HG03095 (cell line): ENCODE measurements at regions not wholly inside any gene's neighbourhood (a gene's known extent, or its start where the extent isn't known, plus 50 kb on each side); places are given as distances from the start of the nearest gene placed in this dataset.

ENCODE experiments used
- ATAC-seq: cut with Tn5 transposase; IDR thresholded peaks from one replicate; pipeline ENCODE4 v1.9.1; 2021; ENCODE audit warnings: moderate library complexity; ENCODE audit not compliant: unreplicated experiment

DNA sequence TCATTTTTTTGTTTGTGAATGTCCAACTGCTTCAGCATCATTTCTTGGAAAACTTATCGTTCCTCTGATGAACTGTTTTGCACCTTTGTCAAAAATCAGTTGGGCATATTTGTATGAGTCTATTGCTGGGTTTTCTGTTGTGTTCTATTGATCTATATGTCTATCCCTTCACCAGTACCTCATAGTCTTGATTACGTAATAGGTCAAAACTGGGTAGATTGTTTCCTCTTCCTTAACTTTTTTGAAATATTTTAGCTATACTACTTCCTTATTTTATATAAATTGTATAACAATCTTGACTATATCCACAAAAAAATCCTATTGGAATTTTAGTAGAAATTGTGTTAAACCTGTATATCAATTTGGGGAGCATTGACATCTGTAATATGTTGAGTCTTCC lies 104.1 kb upstream of the PALS2 start:
- ATAC-seq, result no peak

DNA sequence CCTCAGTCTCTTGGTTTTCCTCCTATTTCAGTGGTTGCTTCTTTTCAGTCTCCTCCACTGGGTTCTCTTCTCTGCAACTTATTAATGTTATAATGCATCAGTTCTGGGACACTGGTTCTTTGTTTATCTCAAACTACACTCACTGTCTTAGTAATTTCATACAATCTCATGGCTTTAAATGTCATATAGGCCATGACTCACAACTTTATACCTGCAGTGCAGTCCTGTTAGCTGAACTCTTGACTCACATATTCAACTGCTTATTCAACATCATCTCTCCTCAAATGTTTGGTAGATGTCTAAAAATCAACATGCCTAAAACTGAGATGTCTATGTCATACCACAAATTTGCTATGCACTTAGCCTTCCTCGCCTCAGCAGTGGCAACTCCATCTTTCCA lies 101.2 kb upstream of the PALS2 start:
- ATAC-seq, result no peak

- ATAC-seq, result no peak
Observed at GRCh38 chr7:24475166-24475961, 97.9 kb upstream of the PALS2 start.

- ATAC-seq, result no peak
Observed at GRCh38 chr7:24476227-24476626, 97.0 kb upstream of the PALS2 start.

- no peak for ATAC-seq
Observed at GRCh38 chr7:24477398-24478136, 95.7 kb upstream of the PALS2 start.

GRCh38 chr7:24478137-24478655 lies 95.1 kb upstream of the PALS2 start:
- ATAC-seq, result no peak

DNA sequence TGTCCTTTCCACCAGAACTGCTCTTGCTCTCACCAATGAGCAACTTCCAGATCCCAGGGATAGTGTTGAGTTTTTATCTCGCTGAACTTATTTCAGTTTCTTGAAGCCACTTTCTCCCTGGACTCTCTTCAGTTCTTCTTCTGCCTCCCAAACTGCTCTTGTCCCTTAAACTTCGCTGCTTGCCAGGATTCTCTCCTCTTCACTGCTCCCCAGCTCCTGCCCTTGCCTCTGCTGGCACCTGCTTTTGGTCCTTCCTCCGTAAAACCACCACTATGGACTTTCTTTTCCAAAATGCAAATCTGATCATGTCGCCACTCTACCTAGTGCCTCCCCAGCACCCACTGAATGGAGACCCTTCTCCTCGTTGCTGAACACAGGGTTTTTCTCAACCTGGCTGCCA lies 92.8 kb upstream of the PALS2 start:
- no peak for ATAC-seq

GRCh38 chr7:24483804-24484203 lies 89.4 kb upstream of the PALS2 start:
- ATAC-seq, result no peak

- ATAC-seq, result no peak
Observed at GRCh38 chr7:24492576-24492975, 80.7 kb upstream of the PALS2 start.

DNA sequence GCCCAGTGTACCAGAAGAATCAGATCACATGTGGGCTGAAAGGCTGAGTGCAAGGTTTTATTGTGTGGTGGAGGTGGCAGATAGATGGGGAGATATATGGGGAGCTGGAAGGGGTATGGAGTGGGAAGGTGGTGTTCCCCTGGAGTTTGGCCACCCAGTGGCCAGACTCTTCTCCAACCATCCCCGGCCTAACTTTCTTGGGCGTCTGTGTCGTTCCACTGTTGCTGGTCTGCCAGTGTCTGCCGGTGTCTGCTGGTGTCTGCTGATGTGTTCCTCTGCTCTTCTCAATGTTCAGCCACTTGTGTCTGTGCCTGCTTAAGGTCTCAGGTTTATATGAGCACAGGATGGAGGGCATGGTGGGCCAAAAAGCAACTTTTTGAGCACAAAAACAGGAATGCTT lies 78.4 kb upstream of the PALS2 start:
- ATAC-seq, result no peak

DNA sequence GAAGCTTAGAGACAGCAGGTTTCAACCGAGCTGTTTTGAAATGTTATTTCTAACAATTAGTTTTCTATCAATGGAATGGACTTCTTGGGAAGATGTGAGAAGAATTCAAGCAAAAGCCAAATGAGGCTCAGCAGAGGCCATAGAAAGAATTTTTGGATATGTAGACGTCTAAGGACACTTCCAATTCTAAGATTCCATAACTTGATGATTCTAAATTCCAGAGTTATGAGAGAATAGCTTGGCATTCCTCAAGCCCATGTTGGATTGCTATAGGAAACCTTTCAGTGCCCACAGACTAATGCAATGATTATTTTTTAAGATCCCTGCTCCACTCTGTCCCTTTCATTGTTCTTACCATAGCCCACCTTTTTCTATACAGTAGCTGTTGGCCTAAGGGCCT lies 77.2 kb upstream of the PALS2 start:
- no peak for ATAC-seq

DNA sequence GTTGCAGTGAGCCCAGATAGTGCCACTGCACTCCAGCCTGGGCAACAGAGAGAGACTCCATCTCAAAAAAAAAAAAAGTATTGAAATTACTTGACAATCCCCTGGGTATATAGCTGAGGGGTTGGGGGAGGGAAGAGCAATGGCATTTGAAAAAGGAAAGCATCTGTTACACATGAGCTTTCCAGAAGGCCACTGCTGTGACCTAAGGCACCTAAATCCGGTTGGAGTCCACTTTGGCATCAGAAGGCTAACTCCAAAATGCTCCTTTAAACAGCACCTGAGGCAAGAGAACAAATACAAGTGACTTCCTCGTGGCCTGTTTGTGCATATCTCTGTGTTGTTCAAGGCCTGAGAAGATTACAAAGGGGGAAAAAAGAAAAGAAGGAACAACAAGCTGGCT lies 74.8 kb upstream of the PALS2 start:
- ATAC-seq, result no peak

DNA sequence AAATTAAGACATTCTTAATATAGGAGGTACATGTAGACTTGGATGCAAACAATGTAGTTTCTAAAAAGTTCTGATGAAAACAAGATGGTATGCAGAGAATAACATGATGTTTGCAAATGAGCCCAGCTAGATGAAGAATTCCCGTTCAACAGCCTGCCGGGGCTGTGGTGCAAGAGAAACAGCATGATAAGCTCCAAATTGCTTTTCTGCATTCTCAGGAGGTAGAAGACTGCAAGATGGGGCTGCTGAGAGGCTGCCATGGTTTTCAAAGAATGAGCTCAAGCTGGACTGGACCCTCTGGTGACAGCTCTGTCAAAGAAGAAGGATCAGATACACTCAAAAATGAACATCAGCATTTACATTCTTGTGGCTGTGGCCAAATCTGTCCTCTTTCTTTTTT lies 73.4 kb upstream of the PALS2 start:
- ATAC-seq, result no peak

DNA sequence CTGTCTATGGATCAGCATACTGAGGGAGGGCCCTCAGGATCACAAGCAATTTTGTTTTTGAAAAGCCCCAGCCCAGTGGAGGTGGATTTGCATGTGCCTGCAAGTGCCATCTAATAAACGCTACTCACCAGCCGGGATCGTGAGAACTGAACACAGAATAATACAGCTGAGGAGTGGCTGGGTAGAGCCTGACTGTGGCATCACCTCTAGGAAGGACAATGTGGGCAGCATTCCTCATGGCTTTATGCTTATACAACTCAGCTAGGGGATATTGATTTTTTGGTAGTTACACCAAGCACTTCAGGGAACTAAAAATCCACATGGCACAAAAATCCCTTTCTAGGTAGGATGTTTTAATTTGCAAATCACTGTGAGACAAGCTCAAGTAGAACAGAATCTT lies 72.7 kb upstream of the PALS2 start:
- ATAC-seq, result no peak

GRCh38 chr7:24501009-24501408 lies 72.2 kb upstream of the PALS2 start:
- ATAC-seq, result no peak

- no peak for ATAC-seq
Observed at GRCh38 chr7:24501443-24502134, 71.7 kb upstream of the PALS2 start.

GRCh38 chr7:24502135-24502488 lies 71.1 kb upstream of the PALS2 start:
- no peak for ATAC-seq

DNA sequence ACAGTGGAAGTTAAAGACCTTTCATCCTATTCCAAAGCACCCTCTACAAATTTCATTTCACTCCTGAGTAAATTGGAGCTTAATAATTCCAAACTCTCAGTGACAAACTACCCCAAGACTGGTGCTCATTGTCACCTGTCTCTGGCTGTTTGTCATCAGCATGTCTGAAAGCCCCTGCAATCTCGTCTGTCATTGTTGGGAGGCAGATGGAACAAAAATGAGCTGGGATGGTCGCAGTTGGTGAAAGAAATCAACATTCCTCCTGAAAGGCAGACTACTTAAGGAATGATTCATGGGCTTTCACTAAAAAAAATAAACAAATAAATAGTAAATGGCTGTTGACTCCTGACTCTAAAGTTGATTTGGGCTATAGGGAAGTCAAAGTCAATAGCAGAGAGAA lies 69.7 kb upstream of the PALS2 start:
- ATAC-seq, result no peak

DNA sequence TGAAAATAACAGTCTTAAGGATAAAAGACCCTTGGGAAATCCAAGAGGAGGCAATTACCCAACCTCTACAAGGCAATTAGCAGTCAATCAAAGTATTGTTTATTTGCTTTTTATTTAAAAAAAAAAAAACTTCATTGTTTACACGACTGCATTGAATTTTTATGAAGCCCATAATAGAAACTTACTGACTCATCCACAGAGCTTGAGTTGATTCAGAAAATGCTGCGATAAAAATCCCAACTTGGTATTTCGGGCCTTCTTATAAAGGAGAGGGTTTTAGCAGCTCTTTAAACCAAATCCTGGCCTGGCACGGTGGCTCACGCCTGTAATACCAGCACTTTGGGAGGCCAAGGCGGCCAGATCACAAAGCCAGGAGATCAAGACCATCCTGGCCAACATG lies 69.2 kb upstream of the PALS2 start:
- no peak for ATAC-seq

GRCh38 chr7:24504836-24505235 lies 68.4 kb upstream of the PALS2 start:
- no peak for ATAC-seq

DNA sequence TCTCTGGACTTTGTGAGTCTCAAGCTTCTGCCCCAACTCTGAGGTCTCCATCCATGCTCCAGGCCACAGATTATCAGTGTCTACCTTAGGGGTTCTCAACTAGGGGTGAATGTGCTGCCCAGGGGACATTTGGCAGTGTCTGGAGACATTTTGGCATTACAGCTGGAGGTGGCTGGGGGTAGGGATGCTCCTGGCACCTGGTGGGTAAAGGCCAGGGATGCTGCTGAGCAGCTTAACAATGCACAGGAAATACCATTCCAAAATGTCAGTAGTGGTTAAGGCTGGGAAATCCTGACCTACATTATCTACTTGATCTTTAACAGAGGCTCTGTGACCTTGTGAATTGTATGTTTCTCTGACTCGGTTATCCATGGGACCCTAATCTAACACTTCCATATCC lies 67.3 kb upstream of the PALS2 start:
- no peak for ATAC-seq

DNA sequence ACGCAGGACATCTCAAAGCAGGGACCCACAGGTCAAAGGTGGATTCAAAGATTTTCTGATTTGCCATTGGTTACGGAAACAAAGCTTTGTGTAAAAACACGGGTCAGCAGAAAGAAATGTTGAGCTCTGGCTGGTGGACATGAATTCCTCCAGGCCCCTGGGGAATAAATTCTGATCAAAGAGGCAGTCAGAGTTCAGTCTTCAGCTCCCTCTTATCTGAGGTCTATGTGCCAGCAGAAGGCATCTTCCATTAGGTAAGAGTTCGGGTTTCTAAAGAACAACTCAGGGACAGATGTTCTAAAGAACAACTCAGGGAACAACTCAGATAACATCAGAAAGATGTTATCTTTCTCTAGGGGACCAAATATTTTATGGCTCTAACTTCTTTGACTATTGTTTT lies 64.9 kb upstream of the PALS2 start:
- ATAC-seq, result no peak
